HL-60 (cell line): ENCODE measurements at regions not wholly inside any gene's neighbourhood (a gene's known extent, or its start where the extent isn't known, plus 50 kb on each side); places are given as distances from the start of the nearest gene placed in this dataset.

ENCODE experiments used
- DNase-seq, 2 experiments: peaks; one replicate each; pipeline ENCODE4 v3.0.0-alpha.2; 2010 to 2020; ENCODE audit warnings: low read depth in 1 of 2, low spot score in 1 of 2
- H3K27ac ChIP-seq: fragments of 250-450 bp; sonication (Bioruptor Pico); replicated peaks from 2 replicates; pipeline ENCODE4 v1.5.1; 2020; ENCODE audit warnings: mild to moderate bottlenecking, moderate library complexity
- H3K27me3 ChIP-seq: fragments of 250-450 bp; sonication (Bioruptor Pico); 2 replicates; pipeline ENCODE4 v1.5.1; 2021; ENCODE audit warnings: mild to moderate bottlenecking, moderate library complexity; ENCODE audit not compliant: insufficient read depth, poor library complexity, severe bottlenecking
- H3K4me3 ChIP-seq: replicated peaks from 2 replicates; pipeline ENCODE4 v1.5.1; 2011; ENCODE audit warnings: mild to moderate bottlenecking, control low read depth, low read length; ENCODE audit not compliant: insufficient read depth
- CTCF ChIP-seq: IDR thresholded peaks from one replicate; pipeline ENCODE4 v1.5.1; 2011; ENCODE audit warnings: low read length, control low read depth, inconsistent platforms; ENCODE audit not compliant: insufficient read depth
- GABPA ChIP-seq: IDR thresholded peaks from 2 replicates; pipeline ENCODE4 v1.6.1; 2012; ENCODE audit warnings: low read depth
- POLR2AphosphoS5 ChIP-seq: IDR thresholded peaks from 2 replicates; pipeline ENCODE4 v1.6.1; 2012; ENCODE audit warnings: low read depth
- SPI1 ChIP-seq: IDR thresholded peaks from 2 replicates; pipeline ENCODE4 v1.6.1; 2012; ENCODE audit warnings: low read depth, mild to moderate bottlenecking, borderline replicate concordance
- TF ChIP-seq, protein P1 (sequence below): IDR thresholded peaks from 2 replicates; pipeline ENCODE4 v1.6.1; 2012; ENCODE audit warnings: low read depth; ENCODE audit not compliant: insufficient replicate concordance

DNA sequence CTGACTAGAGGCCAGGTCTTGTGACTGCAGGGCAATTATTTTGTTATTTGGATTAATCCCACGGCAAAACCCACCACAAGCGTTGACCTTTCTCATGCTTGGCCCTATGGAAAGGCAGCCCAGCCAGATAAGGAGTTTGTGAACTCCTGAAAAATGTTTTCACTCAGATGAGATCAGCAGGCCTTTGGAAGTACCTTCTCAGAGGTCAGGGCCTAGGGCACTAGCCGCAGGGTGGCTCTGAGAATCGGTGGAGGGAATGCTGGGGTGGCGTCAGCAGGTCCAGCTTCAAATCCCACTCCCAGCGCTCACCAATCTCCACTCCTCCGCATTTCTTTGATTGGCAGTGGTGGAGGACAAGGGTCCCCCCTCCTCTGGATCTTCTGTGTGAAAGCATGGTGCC lies 194.4 kb downstream of the GADD45G start:
- no peaks in the 10 kb centered on the region for H3K27me3 ChIP-seq
- H3K27ac ChIP-seq = no peak overlapping the region
- DNase-seq = no peak
- TF ChIP-seq GABPA (no peak), CTCF (no peak), POLR2AphosphoS5 (no peak), SPI1 (no peak)
- H3K4me3 ChIP-seq = no peak overlapping the region

DNA sequence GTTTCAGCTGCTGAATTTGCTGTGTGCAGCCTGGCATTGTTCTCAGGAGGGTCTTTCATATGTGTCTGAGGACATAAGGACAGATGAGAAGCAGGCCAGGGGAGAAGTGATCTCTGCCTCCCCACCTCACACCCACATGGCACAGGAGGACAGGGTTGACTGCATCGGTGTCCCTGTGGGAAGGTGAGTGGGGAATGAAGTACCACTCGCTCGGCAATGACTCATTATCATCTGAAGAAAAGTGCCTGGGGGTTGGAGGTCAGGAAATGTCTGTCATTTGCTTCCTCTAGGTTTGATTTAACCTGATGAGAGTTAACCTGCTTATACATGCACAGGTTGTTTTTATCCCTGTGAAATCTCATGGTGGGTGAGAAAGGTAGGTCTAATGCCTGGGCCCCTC lies 195.0 kb downstream of the GADD45G start:
- TF ChIP-seq GABPA (no peak), SPI1 (no peak)
- TF ChIP-seq, protein P1, sequence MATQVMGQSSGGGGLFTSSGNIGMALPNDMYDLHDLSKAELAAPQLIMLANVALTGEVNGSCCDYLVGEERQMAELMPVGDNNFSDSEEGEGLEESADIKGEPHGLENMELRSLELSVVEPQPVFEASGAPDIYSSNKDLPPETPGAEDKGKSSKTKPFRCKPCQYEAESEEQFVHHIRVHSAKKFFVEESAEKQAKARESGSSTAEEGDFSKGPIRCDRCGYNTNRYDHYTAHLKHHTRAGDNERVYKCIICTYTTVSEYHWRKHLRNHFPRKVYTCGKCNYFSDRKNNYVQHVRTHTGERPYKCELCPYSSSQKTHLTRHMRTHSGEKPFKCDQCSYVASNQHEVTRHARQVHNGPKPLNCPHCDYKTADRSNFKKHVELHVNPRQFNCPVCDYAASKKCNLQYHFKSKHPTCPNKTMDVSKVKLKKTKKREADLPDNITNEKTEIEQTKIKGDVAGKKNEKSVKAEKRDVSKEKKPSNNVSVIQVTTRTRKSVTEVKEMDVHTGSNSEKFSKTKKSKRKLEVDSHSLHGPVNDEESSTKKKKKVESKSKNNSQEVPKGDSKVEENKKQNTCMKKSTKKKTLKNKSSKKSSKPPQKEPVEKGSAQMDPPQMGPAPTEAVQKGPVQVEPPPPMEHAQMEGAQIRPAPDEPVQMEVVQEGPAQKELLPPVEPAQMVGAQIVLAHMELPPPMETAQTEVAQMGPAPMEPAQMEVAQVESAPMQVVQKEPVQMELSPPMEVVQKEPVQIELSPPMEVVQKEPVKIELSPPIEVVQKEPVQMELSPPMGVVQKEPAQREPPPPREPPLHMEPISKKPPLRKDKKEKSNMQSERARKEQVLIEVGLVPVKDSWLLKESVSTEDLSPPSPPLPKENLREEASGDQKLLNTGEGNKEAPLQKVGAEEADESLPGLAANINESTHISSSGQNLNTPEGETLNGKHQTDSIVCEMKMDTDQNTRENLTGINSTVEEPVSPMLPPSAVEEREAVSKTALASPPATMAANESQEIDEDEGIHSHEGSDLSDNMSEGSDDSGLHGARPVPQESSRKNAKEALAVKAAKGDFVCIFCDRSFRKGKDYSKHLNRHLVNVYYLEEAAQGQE = no peak
- no peak for DNase-seq
- Histone ChIP-seq H3K4me3 (no peak overlapping the region), H3K27ac (no peak overlapping the region), H3K27me3 (no peaks in the 10 kb centered on the region)

- TF ChIP-seq, protein P1 = no peak
- TF ChIP-seq CTCF = no peak
- no peak for TF ChIP-seq POLR2AphosphoS5
- no peak for TF ChIP-seq GABPA
- TF ChIP-seq SPI1 = no peak
- DNase-seq = no peak
- H3K4me3 ChIP-seq = no peak overlapping the region
- H3K27ac ChIP-seq = no peak overlapping the region
- H3K27me3 ChIP-seq = no peaks in the 10 kb centered on the region
Measured at GRCh38 chr9:89801341-89801740, 196.5 kb downstream of the GADD45G start.

DNA sequence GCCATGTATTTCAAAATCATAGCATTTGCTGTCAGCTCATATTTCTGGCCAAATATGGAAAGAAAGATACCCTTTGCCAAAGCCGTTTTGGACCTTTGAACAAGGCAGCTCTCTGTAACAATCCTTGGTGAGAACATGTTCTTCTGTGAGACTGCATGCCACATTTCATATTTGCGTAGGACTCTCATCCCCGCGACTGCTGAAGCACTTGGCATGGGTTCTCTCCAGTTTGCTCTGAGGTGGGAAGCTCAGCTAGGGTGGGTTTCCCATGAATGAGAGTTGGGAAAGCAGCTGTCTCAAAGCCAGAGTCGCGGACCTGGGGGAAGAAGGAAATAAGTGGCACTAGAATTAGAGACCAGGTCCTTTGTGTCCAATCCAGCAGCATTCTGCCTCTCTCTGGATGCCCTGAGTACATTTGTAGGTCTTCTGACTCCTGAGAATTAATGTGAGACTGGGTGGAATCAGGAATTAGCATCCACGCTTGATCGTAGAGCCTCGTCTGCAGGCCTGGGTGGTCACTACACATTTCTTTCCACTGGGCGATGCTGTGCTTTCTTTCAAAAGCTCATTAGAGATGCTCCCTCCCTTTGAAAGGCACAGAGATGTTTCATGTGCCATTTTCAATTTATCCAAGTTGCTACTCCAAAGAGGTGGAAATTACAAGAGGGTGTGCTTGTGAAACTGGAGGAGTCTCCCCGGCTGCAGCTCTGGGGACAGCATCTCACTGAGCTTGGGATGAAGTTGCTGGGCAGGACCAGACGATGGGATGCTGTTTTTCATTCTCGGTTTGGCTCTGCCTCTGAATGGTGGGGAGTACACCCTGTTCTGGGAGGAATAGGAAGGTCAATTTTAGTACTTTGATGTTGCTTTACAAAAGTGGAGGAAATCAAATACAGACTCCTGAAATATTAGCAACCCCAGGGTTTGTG lies 197.2 kb downstream of the GADD45G start:
- H3K27ac ChIP-seq = no peak overlapping the region

More for the DNA sequence above, 197.2 kb downstream of the GADD45G start:
- DNase-seq = no peak
- H3K4me3 ChIP-seq = no peak overlapping the region
- H3K27me3 ChIP-seq = no peaks in the 10 kb centered on the region
- TF ChIP-seq POLR2AphosphoS5 (no peak), GABPA (no peak), CTCF (no peak), SPI1 (no peak)
- TF ChIP-seq, protein P1 = no peak
